BLaER1 (cell line): ENCODE measurements at regions not wholly inside any gene's neighbourhood (a gene's known extent, or its start where the extent isn't known, plus 50 kb on each side); places are given as distances from the start of the nearest gene placed in this dataset.
A peak's percentile ranks its signal among the peaks of the same experiment; 100 is the strongest.

Source experiments
- H3K27ac ChIP-seq: shearing (Covaris generic); formaldehyde crosslinking; 2 replicates; pipeline ENCODE4 v1.8.1; 2022
- H3K27me3 ChIP-seq: shearing (Covaris generic); formaldehyde crosslinking; 2 replicates; pipeline ENCODE4 v1.8.1; 2022
- H3K36me3 ChIP-seq: shearing (Covaris generic); formaldehyde crosslinking; 2 replicates; pipeline ENCODE4 v1.8.1; 2022
- H3K4me1 ChIP-seq: shearing (Covaris generic); formaldehyde crosslinking; 2 replicates; pipeline ENCODE4 v1.8.1; 2022
- H3K4me2 ChIP-seq: shearing (Covaris generic); formaldehyde crosslinking; 2 replicates; pipeline ENCODE4 v1.8.1; 2022
- H3K4me3 ChIP-seq: shearing (Covaris generic); formaldehyde crosslinking; 2 replicates; pipeline ENCODE4 v1.8.1; 2022
- H3K9ac ChIP-seq: shearing (Covaris generic); formaldehyde crosslinking; 2 replicates; pipeline ENCODE4 v1.8.1; 2022
- H3K9me3 ChIP-seq: shearing (Covaris generic); formaldehyde crosslinking; 2 replicates; pipeline ENCODE4 v1.8.1; 2022
- H4K20me1 ChIP-seq: shearing (Covaris generic); formaldehyde crosslinking; 2 replicates; pipeline ENCODE4 v1.8.1; 2022
- Cebpa-rat ChIP-seq: shearing (Covaris generic); IDR thresholded peaks from 2 replicates; pipeline ENCODE4 v1.8.1; 2022

DNA sequence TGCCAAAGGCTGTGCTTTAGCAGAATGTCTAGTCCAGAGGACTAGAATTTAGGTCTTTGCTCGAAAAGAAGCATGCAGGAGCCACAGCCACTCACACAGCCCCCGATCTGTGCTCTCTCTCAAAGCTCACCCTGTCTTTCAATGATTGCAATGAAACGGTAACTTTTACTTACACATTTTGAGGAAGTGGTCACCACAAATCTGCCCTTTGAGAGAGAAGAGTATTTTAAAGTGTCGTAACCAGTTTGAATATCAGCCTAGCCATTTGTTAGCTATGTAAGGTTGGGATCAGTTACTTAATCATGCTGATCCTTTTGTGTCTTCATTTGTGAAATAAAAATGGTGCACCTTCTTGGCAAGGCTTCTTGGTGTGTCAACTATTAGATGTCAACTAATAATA is 209.0 kb downstream of the TFAP2A start:
- Histone ChIP-seq H3K27ac (no peak overlapping the region), H4K20me1 (no peaks in the 10 kb centered on the region), H3K4me2 (no peak overlapping the region), H3K36me3 (no peaks in the 10 kb centered on the region), H3K4me1 (no peaks in the 10 kb centered on the region), H3K9ac (no peak overlapping the region), H3K9me3 (no peaks in the 10 kb centered on the region), H3K27me3 (no peaks in the 10 kb centered on the region), H3K4me3 (no peak overlapping the region)
- no peak for TF ChIP-seq Cebpa-rat

GRCh38 chr6:10205120-10205519 is 209.8 kb downstream of the TFAP2A start:
- H3K36me3 ChIP-seq, result no peaks in the 10 kb centered on the region
- H3K4me3 ChIP-seq, result no peak overlapping the region
- no peaks in the 10 kb centered on the region for H3K4me1 ChIP-seq
- no peak overlapping the region for H3K4me2 ChIP-seq
- H3K9ac ChIP-seq, result no peak overlapping the region
- peaks cover 5% of the 10 kb centered on the region; the same call in 1 of the 2 replicates for H3K9me3 ChIP-seq
- no peaks in the 10 kb centered on the region for H3K27me3 ChIP-seq
- no peak for TF ChIP-seq Cebpa-rat
- H3K27ac ChIP-seq, result no peak overlapping the region
- H4K20me1 ChIP-seq, result no peaks in the 10 kb centered on the region

GRCh38 chr6:10203651-10204050 is 211.2 kb downstream of the TFAP2A start:
- Histone ChIP-seq H4K20me1 (no peaks in the 10 kb centered on the region), H3K9me3 (peaks cover 6% of the 10 kb centered on the region; the same call in 1 of the 2 replicates), H3K4me2 (no peak overlapping the region), H3K9ac (no peak overlapping the region), H3K4me3 (no peak overlapping the region), H3K4me1 (no peaks in the 10 kb centered on the region), H3K36me3 (no peaks in the 10 kb centered on the region), H3K27ac (no peak overlapping the region), H3K27me3 (no peaks in the 10 kb centered on the region)
- TF ChIP-seq Cebpa-rat, result no peak

DNA sequence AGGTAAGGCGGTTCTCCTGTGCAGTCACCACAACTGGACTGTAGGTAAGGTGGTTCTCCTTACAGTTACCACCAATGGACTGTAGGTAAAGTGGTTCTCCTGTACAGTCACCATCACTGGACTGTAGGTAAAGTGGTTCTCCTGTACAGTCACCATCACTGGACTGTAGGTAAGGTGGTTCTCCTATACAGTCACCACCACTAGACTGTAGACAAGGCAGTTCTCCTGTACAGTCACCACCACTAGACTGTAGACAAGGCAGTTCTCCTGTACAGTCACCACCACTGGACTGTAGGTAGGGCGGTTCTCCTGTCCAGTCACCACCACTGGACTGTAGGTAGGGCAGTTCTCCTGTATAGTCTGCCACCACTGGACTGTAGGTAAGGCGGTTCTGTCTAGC is 212.3 kb downstream of the TFAP2A start:
- H3K27ac ChIP-seq, result no peak overlapping the region
- H3K9me3 ChIP-seq, result peaks cover 6% of the 10 kb centered on the region; the same call in 1 of the 2 replicates
- no peak for TF ChIP-seq Cebpa-rat
- no peak overlapping the region for H3K4me2 ChIP-seq
- H3K27me3 ChIP-seq, result no peaks in the 10 kb centered on the region
- H3K9ac ChIP-seq, result no peak overlapping the region
- H3K4me3 ChIP-seq, result no peak overlapping the region
- H3K36me3 ChIP-seq, result no peaks in the 10 kb centered on the region
- no peaks in the 10 kb centered on the region for H3K4me1 ChIP-seq
- no peaks in the 10 kb centered on the region for H4K20me1 ChIP-seq

DNA sequence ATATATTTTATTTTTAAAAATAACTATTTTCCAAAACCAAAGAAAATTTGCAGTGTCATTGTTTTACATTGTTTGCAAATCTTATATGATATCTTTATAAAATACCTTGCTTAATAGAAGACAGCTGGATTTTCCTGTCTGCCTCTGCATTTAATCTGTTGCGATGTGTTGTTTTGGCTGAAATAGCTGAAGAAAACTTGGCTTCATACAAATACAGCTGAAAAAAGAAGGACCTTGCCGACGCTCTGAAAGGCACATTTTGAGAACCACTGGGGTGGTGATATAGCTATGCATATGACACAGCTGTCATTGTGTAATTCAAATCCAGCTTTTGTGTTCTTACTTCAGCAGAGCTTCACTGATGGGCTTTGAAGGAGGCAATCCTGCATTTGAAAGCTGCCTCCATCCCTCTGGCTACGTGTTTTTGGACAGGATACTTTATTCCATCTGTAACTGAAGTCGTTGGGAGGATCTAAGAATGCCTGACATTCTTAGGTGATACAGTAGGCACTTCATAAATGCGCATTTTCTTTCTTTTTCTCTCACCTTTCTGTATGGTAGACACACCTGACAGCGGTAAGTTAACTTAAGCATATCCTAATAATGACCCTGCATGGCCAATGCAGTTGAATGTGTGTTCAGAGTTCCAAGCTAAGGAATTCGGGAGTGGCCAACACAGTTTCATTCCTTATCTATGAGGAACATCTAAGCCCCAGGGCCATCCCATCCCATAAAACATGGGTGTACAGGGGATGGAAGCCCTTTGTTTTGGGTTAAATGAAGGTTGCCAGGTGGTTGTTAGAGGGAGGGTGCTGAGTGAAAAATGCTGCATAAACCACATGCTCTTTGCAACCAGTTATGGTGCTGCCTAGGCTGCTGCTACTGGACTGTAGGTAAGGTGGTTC is 213.0 kb downstream of the TFAP2A start:
- Histone ChIP-seq H3K4me3 (no peak overlapping the region), H4K20me1 (no peaks in the 10 kb centered on the region), H3K4me1 (no peaks in the 10 kb centered on the region), H3K27me3 (no peaks in the 10 kb centered on the region), H3K9ac (no peak overlapping the region), H3K9me3 (peaks cover 6% of the 10 kb centered on the region; the same call in 1 of the 2 replicates), H3K4me2 (no peak overlapping the region), H3K27ac (no peak overlapping the region), H3K36me3 (no peaks in the 10 kb centered on the region)
- TF ChIP-seq Cebpa-rat, result no peak

- H3K27ac ChIP-seq, result no peak overlapping the region
- peaks cover 7% of the 10 kb centered on the region for H3K4me1 ChIP-seq
- no peak overlapping the region for H3K9ac ChIP-seq
- no peaks in the 10 kb centered on the region for H3K27me3 ChIP-seq
- H3K4me2 ChIP-seq, result no peak overlapping the region
- no peaks in the 10 kb centered on the region for H4K20me1 ChIP-seq
- H3K9me3 ChIP-seq, result peaks cover 6% of the 10 kb centered on the region; the same call in 1 of the 2 replicates
- no peak overlapping the region for H3K4me3 ChIP-seq
- no peak for TF ChIP-seq Cebpa-rat
- H3K36me3 ChIP-seq, result no peaks in the 10 kb centered on the region
Observed at GRCh38 chr6:10196090-10196489, 218.8 kb downstream of the TFAP2A start.

GRCh38 chr6:10194816-10195672 is 219.8 kb downstream of the TFAP2A start:
- Histone ChIP-seq H3K4me3 (no peak overlapping the region), H4K20me1 (no peaks in the 10 kb centered on the region), H3K4me1 (peaks cover 7% of the 10 kb centered on the region), H3K4me2 (peak overlapping the region; percentile 30), H3K27me3 (no peaks in the 10 kb centered on the region), H3K9me3 (no peaks in the 10 kb centered on the region), H3K36me3 (no peaks in the 10 kb centered on the region), H3K9ac (no peak overlapping the region), H3K27ac (no peak overlapping the region)
- no peak for TF ChIP-seq Cebpa-rat

DNA sequence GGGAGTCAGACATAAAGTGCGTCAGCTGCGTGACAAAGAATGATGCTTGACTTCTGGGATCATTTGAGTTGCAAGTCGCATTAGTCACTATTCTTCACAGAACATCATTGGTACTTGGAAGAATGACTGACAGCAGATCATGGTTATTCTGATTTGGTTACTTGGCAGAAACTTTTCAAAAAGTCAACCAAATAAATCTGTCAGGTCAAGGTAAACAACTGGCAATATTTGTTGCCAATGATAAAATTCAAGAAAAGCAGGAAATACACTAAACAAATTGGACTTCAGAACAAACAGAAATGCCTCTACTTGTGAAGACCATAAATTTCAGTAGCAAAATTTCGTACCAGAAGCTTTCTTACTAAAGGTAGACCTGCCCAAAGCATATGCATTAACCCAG is 221.6 kb downstream of the TFAP2A start:
- no peak for TF ChIP-seq Cebpa-rat
- Histone ChIP-seq H3K9ac (no peak overlapping the region), H3K4me1 (peaks cover 7% of the 10 kb centered on the region), H3K4me2 (no peak overlapping the region), H3K36me3 (no peaks in the 10 kb centered on the region), H4K20me1 (no peaks in the 10 kb centered on the region), H3K27me3 (no peaks in the 10 kb centered on the region), H3K9me3 (no peaks in the 10 kb centered on the region), H3K4me3 (no peak overlapping the region), H3K27ac (no peak overlapping the region)

- H3K4me2 ChIP-seq, result no peak overlapping the region
- H4K20me1 ChIP-seq, result no peaks in the 10 kb centered on the region
- H3K9ac ChIP-seq, result no peak overlapping the region
- no peak for TF ChIP-seq Cebpa-rat
- H3K27ac ChIP-seq, result no peak overlapping the region
- H3K27me3 ChIP-seq, result no peaks in the 10 kb centered on the region
- H3K4me3 ChIP-seq, result no peak overlapping the region
- no peaks in the 10 kb centered on the region for H3K9me3 ChIP-seq
- H3K4me1 ChIP-seq, result peaks cover 2% of the 10 kb centered on the region
- no peaks in the 10 kb centered on the region for H3K36me3 ChIP-seq
Observed at GRCh38 chr6:10190042-10190441, 224.8 kb downstream of the TFAP2A start.
